ENCODE measurements at regions not wholly inside any gene's neighbourhood (a gene's known extent, or its start where the extent isn't known, plus 50 kb on each side); places are given as distances from the start of the nearest gene placed in this dataset.
"Not testable (repeated sequence)": the region's sequence is repeated elsewhere in the genome, so short reads cannot be mapped to it uniquely, and the experiment has no call there.

DNA sequence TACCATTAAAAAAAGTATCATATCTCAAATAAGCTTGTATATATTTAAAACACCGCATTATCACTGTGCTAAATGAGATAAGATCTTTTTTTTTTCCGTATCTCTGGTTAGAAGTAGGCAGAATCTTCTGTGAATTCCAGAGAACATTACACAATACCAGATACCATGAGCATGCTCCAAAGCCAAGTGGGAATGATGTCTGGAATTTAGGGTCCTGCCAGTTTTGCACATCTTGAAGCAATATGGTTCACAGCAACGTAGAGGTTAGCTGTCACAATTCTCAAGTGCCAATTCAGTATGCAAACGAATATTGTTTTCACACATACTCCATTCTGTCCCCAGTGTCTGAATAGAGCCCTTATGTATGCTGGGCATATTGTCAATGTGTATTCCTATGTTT lies 127.5 kb upstream of the NEIL3 start:
- Mint-ChIP-seq H3K9me3 (peaks cover 0 to 2% of the 10 kb centered on the region in 2 donors), H3K4me3 (no peak overlapping the region), H3K4me1 (ENCODE audit: low read depth in 2 of 2) (peaks cover 0 to 3% of the 10 kb centered on the region in 2 donors), H3K36me3 (ENCODE audit: insufficient read depth) (no peaks in the 10 kb centered on the region), H3K27ac (no peak overlapping the region), H3K27me3 (no peaks in the 10 kb centered on the region)
- ATAC-seq (replicated peaks) (no peak), DNase-seq (no peak)

DNA sequence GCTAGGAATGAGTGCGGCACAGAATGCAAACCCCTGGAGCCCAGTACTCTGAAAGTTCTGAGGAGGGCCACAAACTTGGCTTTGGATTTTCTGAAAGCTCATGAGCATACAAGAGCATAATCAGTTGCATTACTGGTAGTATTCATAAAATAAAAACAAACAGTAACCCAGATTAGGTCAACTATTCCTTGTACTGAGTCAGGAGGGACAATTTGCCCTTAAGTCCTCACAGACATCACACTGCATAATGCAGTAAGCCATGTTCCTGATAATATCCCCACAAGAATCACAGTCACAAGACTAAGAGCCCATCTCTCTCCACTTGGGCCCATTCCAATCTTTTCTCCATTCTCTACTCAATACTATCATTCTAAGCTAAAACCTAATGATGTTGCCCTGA lies 126.9 kb upstream of the NEIL3 start:
- ATAC-seq (replicated peaks) (no peak), DNase-seq (no peak)
- Mint-ChIP-seq H3K27ac (no peak overlapping the region), H3K4me3 (no peak overlapping the region), H3K4me1 (ENCODE audit: low read depth in 2 of 2) (peaks cover 0 to 3% of the 10 kb centered on the region in 2 donors), H3K36me3 (ENCODE audit: insufficient read depth) (no peaks in the 10 kb centered on the region), H3K9me3 (peaks cover 0 to 2% of the 10 kb centered on the region in 2 donors), H3K27me3 (no peaks in the 10 kb centered on the region)

GRCh38 chr4:177185151-177185550 lies 124.5 kb upstream of the NEIL3 start:
- no peaks in the 10 kb centered on the region for H3K9me3 Mint-ChIP-seq
- no peaks in the 10 kb centered on the region for H3K36me3 Mint-ChIP-seq (ENCODE audit: insufficient read depth)
- H3K27me3 Mint-ChIP-seq, result no peaks in the 10 kb centered on the region
- no peak overlapping the region for H3K27ac Mint-ChIP-seq
- ATAC-seq (replicated peaks) (no peak), DNase-seq (no peak)
- H3K4me1 Mint-ChIP-seq (ENCODE audit: low read depth in 2 of 2), result peaks cover 0 to 3% of the 10 kb centered on the region in 2 donors
- H3K4me3 Mint-ChIP-seq, result no peak overlapping the region

- Mint-ChIP-seq H3K27me3 (no peaks in the 10 kb centered on the region), H3K4me3 (no peak overlapping the region), H3K27ac (no peak overlapping the region), H3K36me3 (ENCODE audit: insufficient read depth) (no peaks in the 10 kb centered on the region), H3K9me3 (no peaks in the 10 kb centered on the region), H3K4me1 (ENCODE audit: low read depth in 2 of 2) (peaks cover 0 to 3% of the 10 kb centered on the region in 2 donors)
- no peak for DNase-seq
- no peak for ATAC-seq (replicated peaks)
Observed at GRCh38 chr4:177185579-177185978, 124.1 kb upstream of the NEIL3 start.

- H3K27me3 Mint-ChIP-seq, result peaks cover 0 to 5% of the 10 kb centered on the region in 2 donors
- DNase-seq (no peak), ATAC-seq (replicated peaks) (no peak)
- no peak overlapping the region for H3K27ac Mint-ChIP-seq
- H3K9me3 Mint-ChIP-seq, result no peaks in the 10 kb centered on the region
- H3K36me3 Mint-ChIP-seq (ENCODE audit: insufficient read depth), result no peaks in the 10 kb centered on the region
- no peak overlapping the region for H3K4me3 Mint-ChIP-seq
- peaks cover 0 to 3% of the 10 kb centered on the region in 2 donors for H3K4me1 Mint-ChIP-seq (ENCODE audit: low read depth in 2 of 2)
Observed at GRCh38 chr4:177187371-177187770, 122.3 kb upstream of the NEIL3 start.

- ATAC-seq (replicated peaks) (no peak), DNase-seq (no peak)
- Mint-ChIP-seq H3K36me3 (ENCODE audit: insufficient read depth) (no peaks in the 10 kb centered on the region), H3K4me1 (ENCODE audit: low read depth in 2 of 2) (no peaks in the 10 kb centered on the region), H3K4me3 (no peak overlapping the region), H3K9me3 (no peaks in the 10 kb centered on the region), H3K27me3 (peaks cover 0 to 8% of the 10 kb centered on the region in 2 donors), H3K27ac (no peak overlapping the region)
Observed at GRCh38 chr4:177190995-177191580, 118.6 kb upstream of the NEIL3 start.

DNA sequence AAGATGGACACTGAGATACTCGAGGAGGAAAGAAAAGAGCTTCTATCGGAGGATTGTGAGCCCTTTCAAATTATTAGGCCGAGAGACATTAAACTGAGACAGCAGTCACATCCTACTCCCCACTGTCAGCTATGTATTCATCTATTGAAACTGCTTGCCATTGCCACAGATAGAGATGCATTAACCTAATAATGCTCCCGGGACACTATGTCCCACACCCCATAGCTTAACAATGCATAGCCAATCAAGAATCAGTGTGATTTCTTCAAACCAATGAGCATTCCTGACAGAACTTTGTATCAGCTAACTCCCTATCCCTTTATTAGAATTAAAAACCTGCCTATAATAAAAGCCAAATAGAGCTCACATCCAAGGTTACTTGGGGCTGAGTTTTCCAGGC lies 118.1 kb upstream of the NEIL3 start:
- no peak for DNase-seq
- no peak overlapping the region for H3K27ac Mint-ChIP-seq
- no peak for ATAC-seq (replicated peaks)
- no peak overlapping the region for H3K4me3 Mint-ChIP-seq
- no peaks in the 10 kb centered on the region for H3K4me1 Mint-ChIP-seq (ENCODE audit: low read depth in 2 of 2)
- H3K9me3 Mint-ChIP-seq, result no peaks in the 10 kb centered on the region
- no peaks in the 10 kb centered on the region for H3K36me3 Mint-ChIP-seq (ENCODE audit: insufficient read depth)
- peaks cover 0 to 8% of the 10 kb centered on the region in 2 donors for H3K27me3 Mint-ChIP-seq

DNA sequence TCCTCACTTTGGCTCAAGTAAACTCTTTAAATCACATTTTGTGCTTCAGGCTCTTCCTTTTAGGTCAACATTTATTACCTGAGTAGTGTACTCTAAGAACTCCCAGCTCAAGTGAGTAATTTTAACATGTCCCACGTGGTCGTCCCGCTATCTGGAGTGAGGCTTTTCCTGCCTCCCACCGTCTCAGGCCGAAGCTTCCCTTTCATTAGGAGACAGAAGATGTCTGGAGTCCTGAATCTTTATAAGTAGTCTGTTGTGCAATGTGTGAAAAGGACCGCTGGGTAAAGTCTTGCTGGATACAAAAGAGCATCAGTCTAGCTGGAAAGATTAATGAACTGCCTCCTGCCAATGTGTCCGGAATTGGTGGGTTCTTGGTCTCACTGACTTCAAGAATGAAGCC lies 117.7 kb upstream of the NEIL3 start:
- DNase-seq (no peak), ATAC-seq (replicated peaks) (no peak)
- no peak overlapping the region for H3K4me3 Mint-ChIP-seq
- H3K27me3 Mint-ChIP-seq, result peaks cover 0 to 8% of the 10 kb centered on the region in 2 donors
- H3K9me3 Mint-ChIP-seq, result no peaks in the 10 kb centered on the region
- H3K27ac Mint-ChIP-seq, result no peak overlapping the region
- H3K36me3 Mint-ChIP-seq (ENCODE audit: insufficient read depth), result no peaks in the 10 kb centered on the region
- no peaks in the 10 kb centered on the region for H3K4me1 Mint-ChIP-seq (ENCODE audit: low read depth in 2 of 2)

- not testable (repeated sequence) for H3K4me1 Mint-ChIP-seq (ENCODE audit: low read depth in 2 of 2); H3K27me3 Mint-ChIP-seq; H3K4me3 Mint-ChIP-seq; ATAC-seq (replicated peaks); H3K9me3 Mint-ChIP-seq; H3K27ac Mint-ChIP-seq; H3K36me3 Mint-ChIP-seq (ENCODE audit: insufficient read depth); DNase-seq
Observed at GRCh38 chr4:177193024-177193715, 116.5 kb upstream of the NEIL3 start.

- no peak overlapping the region for H3K27ac Mint-ChIP-seq
- peaks cover 6 to 8% of the 10 kb centered on the region in 2 donors for H3K27me3 Mint-ChIP-seq
- no peak for DNase-seq
- H3K4me3 Mint-ChIP-seq, result no peak overlapping the region
- H3K9me3 Mint-ChIP-seq, result peaks cover 0 to 4% of the 10 kb centered on the region in 2 donors
- H3K4me1 Mint-ChIP-seq (ENCODE audit: low read depth in 2 of 2), result no peaks in the 10 kb centered on the region
- ATAC-seq (replicated peaks), result no peak
- no peaks in the 10 kb centered on the region for H3K36me3 Mint-ChIP-seq (ENCODE audit: insufficient read depth)
Observed at GRCh38 chr4:177194906-177195305, 114.8 kb upstream of the NEIL3 start.

- ATAC-seq (replicated peaks) (no peak), DNase-seq (no peak)
- no peaks in the 10 kb centered on the region for H3K4me1 Mint-ChIP-seq (ENCODE audit: low read depth in 2 of 2)
- H3K9me3 Mint-ChIP-seq, result peaks cover 0 to 4% of the 10 kb centered on the region in 2 donors
- no peak overlapping the region for H3K4me3 Mint-ChIP-seq
- H3K27me3 Mint-ChIP-seq, result peaks cover 6 to 8% of the 10 kb centered on the region in 2 donors
- H3K27ac Mint-ChIP-seq, result no peak overlapping the region
- no peaks in the 10 kb centered on the region for H3K36me3 Mint-ChIP-seq (ENCODE audit: insufficient read depth)
Observed at GRCh38 chr4:177196615-177197014, 113.1 kb upstream of the NEIL3 start.

- H3K4me3 Mint-ChIP-seq, result no peak overlapping the region
- no peaks in the 10 kb centered on the region for H3K36me3 Mint-ChIP-seq (ENCODE audit: insufficient read depth)
- no peaks in the 10 kb centered on the region for H3K4me1 Mint-ChIP-seq (ENCODE audit: low read depth in 2 of 2)
- H3K27me3 Mint-ChIP-seq, result peaks cover 0 to 6% of the 10 kb centered on the region in 2 donors
- peaks cover 0 to 4% of the 10 kb centered on the region in 2 donors for H3K9me3 Mint-ChIP-seq
- no peak overlapping the region for H3K27ac Mint-ChIP-seq
- ATAC-seq (replicated peaks) (no peak), DNase-seq (no peak)
Observed at GRCh38 chr4:177201614-177202013, 108.1 kb upstream of the NEIL3 start.

DNA sequence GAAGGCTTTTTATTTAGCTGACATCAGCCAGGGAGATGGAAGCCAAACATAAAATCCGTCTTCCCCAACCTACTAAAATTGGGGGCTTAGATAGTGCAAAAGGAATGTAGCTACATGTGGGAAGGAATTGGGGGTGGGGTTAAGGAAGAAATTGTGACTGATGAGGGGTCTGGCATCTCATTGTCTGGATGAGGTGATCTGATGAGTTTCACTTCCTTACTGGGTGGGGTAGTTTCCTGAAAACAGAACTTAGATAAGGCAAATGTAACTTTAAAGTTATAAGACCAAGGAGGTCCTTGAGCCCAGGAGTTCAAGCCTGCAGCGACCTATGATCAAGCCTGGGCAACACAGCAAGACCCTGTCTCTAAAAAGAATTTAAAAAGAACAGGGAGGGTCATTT lies 105.5 kb upstream of the NEIL3 start:
- DNase-seq (no peak), ATAC-seq (replicated peaks) (no peak)
- H3K36me3 Mint-ChIP-seq (ENCODE audit: insufficient read depth), result no peaks in the 10 kb centered on the region
- no peaks in the 10 kb centered on the region for H3K9me3 Mint-ChIP-seq
- no peak overlapping the region for H3K27ac Mint-ChIP-seq
- H3K4me3 Mint-ChIP-seq, result no peak overlapping the region
- no peaks in the 10 kb centered on the region for H3K4me1 Mint-ChIP-seq (ENCODE audit: low read depth in 2 of 2)
- no peaks in the 10 kb centered on the region for H3K27me3 Mint-ChIP-seq

- DNase-seq (no peak), ATAC-seq (replicated peaks) (no peak)
- Mint-ChIP-seq H3K27me3 (peaks cover 0 to 23% of the 10 kb centered on the region in 2 donors), H3K36me3 (ENCODE audit: insufficient read depth) (no peaks in the 10 kb centered on the region), H3K9me3 (no peaks in the 10 kb centered on the region), H3K27ac (no peak overlapping the region), H3K4me1 (ENCODE audit: low read depth in 2 of 2) (no peaks in the 10 kb centered on the region), H3K4me3 (no peak overlapping the region)
Observed at GRCh38 chr4:177214935-177215334, 94.7 kb upstream of the NEIL3 start.

All from effector memory CD8-positive, alpha-beta T cell (primary cell).